ENCODE measurements at regions not wholly inside any gene's neighbourhood (a gene's known extent, or its start where the extent isn't known, plus 50 kb on each side); places are given as distances from the start of the nearest gene placed in this dataset.

DNA sequence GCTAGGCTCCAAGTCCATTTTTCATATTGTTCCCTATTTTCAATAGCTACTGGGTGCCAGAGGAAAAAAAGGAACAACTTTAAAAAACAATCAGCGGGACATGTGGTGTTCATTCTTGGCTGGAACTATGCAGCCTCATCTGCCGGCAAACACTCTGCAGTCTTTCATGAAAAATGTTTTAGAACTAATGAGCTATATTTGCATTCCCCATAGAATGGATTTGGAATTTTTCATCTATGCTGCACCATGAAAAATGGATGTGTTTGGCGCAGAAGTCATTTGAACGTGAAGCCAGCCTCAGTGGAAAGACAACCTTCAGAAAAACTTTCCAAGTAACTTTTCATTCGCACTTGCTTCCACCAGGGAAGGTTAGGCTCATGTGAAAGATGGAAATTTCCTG is 270.5 kb downstream of the SKAP2 start:
- H3K9me3 ChIP-seq, result no peaks in the 10 kb centered on the region
- no peak overlapping the region for H3K4me3 ChIP-seq
- H3K27me3 ChIP-seq, result no peaks in the 10 kb centered on the region
- no peak overlapping the region for H3K27ac ChIP-seq (replicated peaks in 1 of 4)
- TF ChIP-seq, protein P1, sequence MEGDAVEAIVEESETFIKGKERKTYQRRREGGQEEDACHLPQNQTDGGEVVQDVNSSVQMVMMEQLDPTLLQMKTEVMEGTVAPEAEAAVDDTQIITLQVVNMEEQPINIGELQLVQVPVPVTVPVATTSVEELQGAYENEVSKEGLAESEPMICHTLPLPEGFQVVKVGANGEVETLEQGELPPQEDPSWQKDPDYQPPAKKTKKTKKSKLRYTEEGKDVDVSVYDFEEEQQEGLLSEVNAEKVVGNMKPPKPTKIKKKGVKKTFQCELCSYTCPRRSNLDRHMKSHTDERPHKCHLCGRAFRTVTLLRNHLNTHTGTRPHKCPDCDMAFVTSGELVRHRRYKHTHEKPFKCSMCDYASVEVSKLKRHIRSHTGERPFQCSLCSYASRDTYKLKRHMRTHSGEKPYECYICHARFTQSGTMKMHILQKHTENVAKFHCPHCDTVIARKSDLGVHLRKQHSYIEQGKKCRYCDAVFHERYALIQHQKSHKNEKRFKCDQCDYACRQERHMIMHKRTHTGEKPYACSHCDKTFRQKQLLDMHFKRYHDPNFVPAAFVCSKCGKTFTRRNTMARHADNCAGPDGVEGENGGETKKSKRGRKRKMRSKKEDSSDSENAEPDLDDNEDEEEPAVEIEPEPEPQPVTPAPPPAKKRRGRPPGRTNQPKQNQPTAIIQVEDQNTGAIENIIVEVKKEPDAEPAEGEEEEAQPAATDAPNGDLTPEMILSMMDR (IDR thresholded peaks at IDR 0.05), result no peak
- TF ChIP-seq POLR2AphosphoS5 (IDR thresholded peaks at IDR 0.05) (no peak), POLR2A (IDR thresholded peaks at IDR 0.05; ENCODE audit: low read depth) (no peak), EP300 (IDR thresholded peaks at IDR 0.05) (no peak)
- 22% methylated on average over 5 of the region's 5 CpGs for WGBS
- H3K36me3 ChIP-seq, result no peaks in the 10 kb centered on the region
- intact Hi-C loops (cut with DNase I), result no loop called here
- no peak for DNase-seq (ENCODE audit: extremely low spot score)
- peaks cover 0 to 35% (median 34%) of the 10 kb centered on the region in 4 donors for H3K4me1 ChIP-seq

DNA sequence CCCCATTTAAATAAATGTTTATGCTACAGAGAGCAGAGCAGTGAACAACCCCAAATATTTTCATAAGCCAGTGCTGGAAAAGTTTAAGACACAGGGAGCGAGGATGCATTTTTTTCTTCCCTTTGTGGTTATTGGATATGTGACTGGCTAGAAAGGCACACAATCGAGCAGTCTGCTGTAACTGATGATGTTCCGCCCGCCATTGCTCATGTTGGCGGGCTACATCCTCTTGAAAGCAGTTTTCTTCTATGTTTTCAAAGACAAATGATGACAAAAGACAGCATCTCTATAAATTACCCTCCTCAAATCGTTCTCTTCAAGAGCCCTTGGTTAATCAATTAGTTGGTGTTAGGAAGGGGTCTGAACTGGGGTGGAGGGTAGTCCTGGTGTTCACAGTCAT is 269.8 kb downstream of the SKAP2 start:
- no peaks in the 10 kb centered on the region for H3K27me3 ChIP-seq
- intact Hi-C loops (cut with DNase I), result no loop called here
- TF ChIP-seq POLR2A (IDR thresholded peaks at IDR 0.05; ENCODE audit: low read depth) (no peak), EP300 (IDR thresholded peaks at IDR 0.05) (no peak), POLR2AphosphoS5 (IDR thresholded peaks at IDR 0.05) (no peak)
- TF ChIP-seq, protein P1 (IDR thresholded peaks at IDR 0.05), result no peak
- no peaks in the 10 kb centered on the region for H3K36me3 ChIP-seq
- DNase-seq (ENCODE audit: extremely low spot score), result no peak
- H3K4me1 ChIP-seq, result peaks cover 0 to 35% (median 34%) of the 10 kb centered on the region in 4 donors
- H3K9me3 ChIP-seq, result no peaks in the 10 kb centered on the region
- no peak overlapping the region for H3K27ac ChIP-seq (replicated peaks in 1 of 4)
- 36% methylated on average over 6 of the region's 6 CpGs for WGBS
- H3K4me3 ChIP-seq, result no peak overlapping the region

DNA sequence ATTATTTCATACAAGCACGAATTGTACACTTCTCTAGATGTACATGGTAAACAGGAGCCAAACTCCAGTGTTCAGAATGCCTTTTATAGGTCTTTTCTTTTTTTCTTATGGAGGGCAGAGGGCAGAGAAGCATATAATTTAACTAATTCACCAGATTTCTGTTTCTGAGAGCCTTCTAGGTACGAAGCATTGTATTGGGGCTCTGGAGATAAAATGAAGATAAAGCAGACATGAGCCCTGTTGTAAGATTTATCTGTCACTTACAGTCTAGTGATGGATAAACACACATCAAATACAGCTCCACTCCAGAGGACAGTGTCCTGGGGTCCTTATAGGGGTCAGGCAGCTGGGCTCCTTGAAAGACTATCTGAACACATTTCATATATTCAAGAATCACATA is 265.5 kb downstream of the SKAP2 start:
- WGBS, result 83% methylated on average over 2 of the region's 2 CpGs
- Histone ChIP-seq H3K4me3 (no peak overlapping the region), H3K9me3 (no peaks in the 10 kb centered on the region), H3K4me1 (peaks cover 0 to 13% (median 12%) of the 10 kb centered on the region in 4 donors), H3K27ac (replicated peaks in 1 of 4) (no peak overlapping the region), H3K36me3 (no peaks in the 10 kb centered on the region), H3K27me3 (no peaks in the 10 kb centered on the region)
- intact Hi-C loops (cut with DNase I), result no loop called here
- DNase-seq (ENCODE audit: extremely low spot score), result no peak
- no peak for TF ChIP-seq POLR2AphosphoS5 (IDR thresholded peaks at IDR 0.05)
- no peak for TF ChIP-seq POLR2A (IDR thresholded peaks at IDR 0.05; ENCODE audit: low read depth)
- no peak for TF ChIP-seq EP300 (IDR thresholded peaks at IDR 0.05)
- TF ChIP-seq, protein P1 (IDR thresholded peaks at IDR 0.05), result no peak

DNA sequence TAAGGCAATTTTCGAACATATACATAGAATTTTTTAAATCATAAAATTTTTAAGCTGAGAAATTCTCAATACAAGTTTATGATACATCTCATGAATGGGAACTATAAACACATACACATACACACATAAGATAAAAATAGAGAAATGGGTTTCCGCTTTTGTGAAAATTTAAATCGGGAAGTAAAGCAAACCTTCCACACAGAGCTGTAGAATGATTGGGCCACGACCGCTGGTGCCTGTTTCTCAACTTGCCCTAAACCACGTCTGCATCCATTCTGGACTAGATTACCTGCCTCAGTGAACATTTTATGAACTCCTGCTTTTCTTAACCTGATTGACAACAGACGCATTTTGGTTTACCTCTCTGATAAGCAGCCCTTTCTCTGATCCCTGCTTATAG is 264.4 kb downstream of the SKAP2 start:
- no peaks in the 10 kb centered on the region for H3K27me3 ChIP-seq
- TF ChIP-seq, protein P1 (IDR thresholded peaks at IDR 0.05), result no peak
- no peak for TF ChIP-seq EP300 (IDR thresholded peaks at IDR 0.05)
- TF ChIP-seq POLR2A (IDR thresholded peaks at IDR 0.05; ENCODE audit: low read depth), result no peak
- TF ChIP-seq POLR2AphosphoS5 (IDR thresholded peaks at IDR 0.05), result no peak
- no peaks in the 10 kb centered on the region for H3K9me3 ChIP-seq
- no peak for DNase-seq (ENCODE audit: extremely low spot score)
- intact Hi-C loops (cut with DNase I), result no loop called here
- H3K4me1 ChIP-seq, result peaks cover 0 to 2% (median under 1%) of the 10 kb centered on the region in 4 donors
- no peaks in the 10 kb centered on the region for H3K36me3 ChIP-seq
- 93% methylated on average over 7 of the region's 7 CpGs for WGBS
- H3K4me3 ChIP-seq, result no peak overlapping the region
- no peak overlapping the region for H3K27ac ChIP-seq (replicated peaks in 1 of 4)

DNA sequence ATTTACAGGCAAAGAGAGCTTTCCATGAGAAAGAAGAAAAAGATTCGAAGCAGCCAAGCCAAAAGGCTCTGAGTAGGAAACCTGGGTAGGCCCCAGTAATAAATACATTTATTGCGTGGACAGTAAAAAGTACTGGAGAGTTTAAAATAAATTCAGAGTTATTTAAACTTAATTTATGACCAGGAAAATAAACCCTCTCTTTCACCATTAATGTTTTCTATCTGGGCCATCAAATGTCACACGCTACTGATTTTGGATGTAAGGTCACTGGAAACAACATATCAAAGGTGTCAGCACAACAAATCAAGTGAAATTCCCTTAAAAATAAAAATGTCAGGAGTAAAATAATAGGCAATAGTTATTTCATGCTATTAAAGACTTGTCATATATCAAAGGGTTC is 264.0 kb downstream of the SKAP2 start:
- DNase-seq (ENCODE audit: extremely low spot score), result no peak
- intact Hi-C loops (cut with DNase I), result no loop called here
- Histone ChIP-seq H3K9me3 (no peaks in the 10 kb centered on the region), H3K27ac (replicated peaks in 1 of 4) (no peak overlapping the region), H3K4me1 (no peaks in the 10 kb centered on the region), H3K36me3 (no peaks in the 10 kb centered on the region), H3K4me3 (no peak overlapping the region), H3K27me3 (no peaks in the 10 kb centered on the region)
- WGBS, result 94% methylated on average over 3 of the region's 3 CpGs
- TF ChIP-seq EP300 (IDR thresholded peaks at IDR 0.05) (no peak), POLR2AphosphoS5 (IDR thresholded peaks at IDR 0.05) (no peak), POLR2A (IDR thresholded peaks at IDR 0.05; ENCODE audit: low read depth) (no peak)
- TF ChIP-seq, protein P1 (IDR thresholded peaks at IDR 0.05), result no peak

Measured in esophagus muscularis mucosa (tissue), 4 donors.